C4-2B (cell line): ENCODE measurements at regions not wholly inside any gene's neighbourhood (a gene's known extent, or its start where the extent isn't known, plus 50 kb on each side); places are given as distances from the start of the nearest gene placed in this dataset.
"Not testable (repeated sequence)": the region's sequence is repeated elsewhere in the genome, so short reads cannot be mapped to it uniquely, and the experiment has no call there.

ENCODE experiments used
- CTCF ChIP-seq: fragments of 450-650 bp; conservative IDR thresholded peaks from 2 replicates; pipeline ENCODE4 v1.5.1; 2017; ENCODE audit warnings: mild to moderate bottlenecking
- ZFX ChIP-seq: fragments of 450-650 bp; IDR thresholded peaks from 2 replicates; pipeline ENCODE4 v1.6.1; 2017

- not testable (repeated sequence) for TF ChIP-seq CTCF, ZFX
These were observed 80.5 kb upstream of the ADGRL2 start for GRCh38 chr1:81720256-81720655.
